Hypothalamus (tissue), 51 donors: ENCODE measurements at regions not wholly inside any gene's neighbourhood (a gene's known extent, or its start where the extent isn't known, plus 50 kb on each side); places are given as distances from the start of the nearest gene placed in this dataset.
"Not testable (repeated sequence)": the region's sequence is repeated elsewhere in the genome, so short reads cannot be mapped to it uniquely, and the experiment has no call there.

Source experiments
- DNase-seq, 51 donors: peaks; one replicate each; lab custom pipeline; 2025; lab: John Stamatoyannopoulos, UW

DNA sequence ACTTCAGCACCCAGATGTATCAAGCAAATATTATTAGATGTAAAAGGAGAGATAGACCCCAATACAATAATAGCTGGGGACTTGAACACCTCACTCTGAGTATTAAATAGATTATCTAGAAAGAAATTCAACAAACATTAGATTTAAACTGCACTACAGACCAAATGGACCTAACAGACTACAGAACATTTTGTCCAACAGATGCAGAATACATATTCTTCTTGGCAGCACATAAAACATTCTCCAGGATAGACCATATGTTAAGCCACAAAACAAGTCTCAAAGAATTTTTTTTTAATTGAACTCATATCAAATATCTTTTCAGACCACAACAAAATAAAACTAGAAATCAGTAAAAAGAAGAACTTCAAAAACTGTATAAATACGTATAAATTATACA is 130.4 kb downstream of the MTERF1 start:
- no peak for DNase-seq

DNA sequence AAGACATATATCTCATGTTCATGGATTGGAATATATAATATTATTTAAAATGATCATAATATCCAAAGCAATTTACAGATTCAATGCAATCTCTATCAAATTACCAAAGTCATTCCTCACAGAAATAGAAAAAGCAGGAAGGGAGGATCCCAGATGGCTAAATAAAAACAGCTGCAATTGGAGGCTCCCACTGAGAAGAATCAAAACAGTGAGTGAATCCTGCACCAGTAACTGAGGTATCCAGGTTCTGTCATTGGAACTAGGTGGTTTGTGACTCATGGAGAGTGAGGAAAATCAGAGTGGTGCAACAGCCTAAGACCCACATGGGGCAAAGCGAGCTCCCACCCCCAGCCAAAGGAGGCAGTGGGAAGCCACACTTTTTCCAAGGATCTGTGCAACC is 128.4 kb downstream of the MTERF1 start:
- no peak for DNase-seq

- DNase-seq, result not testable (repeated sequence)
These were observed 126.2 kb downstream of the MTERF1 start for GRCh38 chr7:91754280-91754679.

DNA sequence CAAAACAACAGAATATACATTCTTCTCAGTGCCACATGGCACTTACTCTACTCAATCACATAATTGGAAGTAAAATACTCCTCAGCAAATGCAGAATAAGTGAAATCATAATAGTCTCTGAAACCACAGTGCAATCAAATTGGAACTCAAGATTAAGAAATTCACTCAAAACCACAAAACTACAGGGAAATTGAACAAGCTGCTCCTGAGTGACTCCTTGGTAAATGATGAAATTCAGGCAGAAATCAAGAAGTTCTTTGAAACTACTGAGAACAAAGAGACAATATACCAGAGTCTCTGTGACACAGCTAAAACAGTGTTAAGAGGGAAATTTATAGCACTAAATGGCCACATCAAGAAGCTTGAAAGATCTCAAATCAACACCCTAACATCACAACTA is 125.4 kb downstream of the MTERF1 start:
- DNase-seq, result not testable (repeated sequence)

- no peak for DNase-seq
These were observed 121.2 kb downstream of the MTERF1 start for GRCh38 chr7:91759205-91759863.

GRCh38 chr7:91767820-91768219 is 112.7 kb downstream of the MTERF1 start:
- no peak for DNase-seq

- no peak for DNase-seq
These were observed 109.1 kb downstream of the MTERF1 start for GRCh38 chr7:91771394-91771793.

DNA sequence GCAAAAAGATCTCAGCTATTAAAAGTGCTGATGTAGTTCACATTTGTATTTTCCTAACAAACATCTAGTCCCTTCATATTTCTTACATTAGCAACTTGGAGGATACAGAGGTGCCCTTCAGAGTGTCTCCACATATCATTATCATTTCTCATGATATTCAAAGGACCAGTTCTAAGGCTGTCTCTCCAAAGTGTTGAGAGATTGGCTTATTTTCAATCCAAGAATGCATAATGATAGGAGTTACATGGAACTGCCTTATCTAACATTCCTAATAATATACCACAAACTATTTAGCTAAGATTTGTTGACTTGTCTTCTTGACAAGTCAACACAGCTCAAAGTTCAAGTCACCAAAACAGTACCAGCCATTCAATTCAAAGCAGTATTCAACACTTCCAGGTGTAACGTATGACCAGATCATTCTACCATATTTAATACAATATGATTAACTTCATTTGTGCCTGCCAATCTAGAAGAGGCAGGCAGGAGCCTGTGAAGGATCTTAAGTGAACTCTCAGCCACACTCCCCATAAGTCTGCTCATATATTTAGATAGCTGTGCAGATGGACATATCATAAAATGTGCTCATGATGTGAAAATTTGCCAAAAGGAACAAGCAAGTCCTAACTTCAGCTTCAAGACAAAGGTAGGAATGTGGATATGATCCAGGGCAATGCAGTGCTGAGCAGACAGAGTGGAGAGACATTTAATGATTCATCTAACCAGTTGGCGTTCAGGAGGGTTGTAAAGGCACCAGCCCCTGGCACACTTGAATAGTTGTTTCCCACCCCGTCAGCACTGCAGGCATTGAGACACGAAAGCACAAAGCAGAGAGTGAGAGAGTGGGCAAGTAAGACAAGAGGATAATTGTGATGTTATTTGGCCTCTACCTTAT is 108.3 kb downstream of the MTERF1 start:
- no peak for DNase-seq

DNA sequence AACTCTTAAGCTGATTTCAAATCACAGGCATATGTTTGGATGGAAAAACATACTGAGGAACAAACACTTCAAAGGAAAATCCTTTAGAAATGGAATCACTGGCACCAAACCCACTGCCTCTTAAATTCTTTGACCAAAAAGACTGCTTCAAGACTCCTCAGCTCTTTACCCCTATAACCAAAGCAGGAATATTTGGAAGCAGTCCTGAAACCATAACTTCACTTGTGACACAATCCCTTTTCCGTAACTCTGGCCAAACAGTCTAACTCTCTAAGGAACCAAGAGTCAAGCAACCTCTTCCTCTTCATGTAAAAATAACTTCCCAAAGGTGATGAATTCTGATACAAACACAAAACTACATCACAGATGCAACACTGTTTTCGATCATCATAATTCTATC is 104.3 kb downstream of the MTERF1 start:
- no peak for DNase-seq

DNA sequence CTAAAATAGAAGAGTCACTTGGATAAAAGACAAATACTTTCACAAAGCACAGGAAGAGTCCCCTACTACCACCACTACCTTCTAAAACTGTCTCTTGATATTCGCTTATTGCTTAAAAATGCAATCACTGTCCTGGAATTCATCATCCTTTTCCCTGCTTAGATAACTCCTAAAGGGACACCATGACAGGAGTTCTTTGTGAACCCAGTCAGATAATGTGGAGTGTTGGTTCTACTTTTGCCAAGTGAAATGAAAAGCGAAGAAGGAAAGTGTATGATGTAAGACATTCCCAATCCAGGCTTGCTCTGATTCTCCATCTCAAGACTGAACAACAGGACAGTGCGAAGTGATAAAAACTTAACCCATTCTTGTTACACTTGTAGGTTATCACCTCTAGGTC is 103.0 kb downstream of the MTERF1 start:
- no peak for DNase-seq

- no peak for DNase-seq
These were observed 102.1 kb downstream of the MTERF1 start for GRCh38 chr7:91778416-91778815.

DNA sequence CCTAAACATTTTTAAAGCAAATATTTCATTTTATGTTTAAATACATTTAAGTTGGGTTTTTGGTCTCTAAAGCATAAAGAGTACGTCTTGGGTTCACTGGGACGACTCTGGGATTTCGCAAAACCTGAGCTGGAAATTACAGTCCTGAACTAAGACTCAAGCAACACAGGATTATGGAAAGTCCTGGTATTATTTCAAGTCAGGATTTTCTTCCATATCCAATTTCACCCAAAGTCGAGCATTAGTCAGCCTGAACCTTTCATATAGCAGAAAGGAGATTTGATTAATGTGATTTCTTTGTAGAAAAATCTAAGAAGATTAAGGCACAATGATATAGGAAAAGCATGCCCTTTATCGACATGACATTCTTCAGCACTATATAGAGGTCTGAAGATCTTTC is 100.0 kb downstream of the MTERF1 start:
- DNase-seq, result no peak

DNA sequence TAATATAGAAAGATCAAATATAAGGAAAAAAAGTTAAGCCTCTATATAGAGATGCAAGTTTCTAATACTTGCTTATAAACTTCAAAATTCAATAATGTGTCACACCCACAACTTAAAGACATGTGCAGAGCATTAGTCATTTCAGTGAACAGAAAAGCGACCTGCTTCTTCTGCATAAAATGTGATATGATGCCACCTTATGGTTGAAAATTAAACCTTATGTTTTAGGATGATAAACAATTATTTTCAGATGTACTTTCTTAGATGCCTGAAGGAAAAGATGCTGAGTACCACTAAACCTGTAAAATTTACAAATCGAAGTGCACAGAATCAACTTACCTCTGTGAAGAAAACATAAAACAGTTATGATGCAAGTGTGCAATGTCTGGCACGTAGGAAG is 96.0 kb downstream of the MTERF1 start:
- no peak for DNase-seq

DNA sequence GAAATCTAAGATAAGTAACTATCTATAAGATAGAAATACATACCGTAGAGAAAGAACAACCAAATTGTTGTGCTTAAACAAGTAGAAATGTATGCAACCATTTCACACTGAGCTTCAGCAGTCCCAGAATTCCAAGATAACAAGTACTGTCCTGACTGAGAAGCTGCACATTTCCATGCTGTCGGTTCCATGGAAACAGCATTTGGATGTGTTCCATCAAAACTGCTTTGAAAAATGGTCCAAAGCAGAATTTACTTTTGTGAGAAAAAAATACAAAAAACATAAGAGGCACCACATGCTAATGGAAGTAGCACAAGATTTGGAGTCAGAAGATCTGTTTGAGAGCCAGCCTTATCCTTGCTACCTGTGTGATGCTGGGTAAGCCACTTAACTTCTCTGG is 92.6 kb downstream of the MTERF1 start:
- DNase-seq, result no peak

- no peak for DNase-seq
These were observed 91.4 kb downstream of the MTERF1 start for GRCh38 chr7:91789086-91789485.

DNA sequence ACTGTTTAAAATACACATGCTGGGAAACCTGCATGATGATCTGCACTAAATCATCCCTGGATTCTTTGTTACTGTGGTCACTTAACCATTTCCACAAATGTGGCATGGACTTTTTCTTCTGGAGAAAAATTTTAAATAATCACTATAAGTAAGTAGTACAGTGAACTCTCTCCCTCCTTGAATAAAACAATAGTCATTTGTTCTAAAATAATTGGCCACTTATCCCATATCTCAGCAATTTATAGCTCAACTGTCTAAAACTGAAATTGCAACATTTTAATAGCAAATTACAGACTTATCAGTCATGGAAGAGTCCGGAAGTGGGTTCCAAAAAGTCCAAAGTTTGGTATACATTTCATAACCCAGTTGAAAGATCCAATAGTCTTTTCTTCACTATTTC is 90.9 kb downstream of the MTERF1 start:
- no peak for DNase-seq

DNA sequence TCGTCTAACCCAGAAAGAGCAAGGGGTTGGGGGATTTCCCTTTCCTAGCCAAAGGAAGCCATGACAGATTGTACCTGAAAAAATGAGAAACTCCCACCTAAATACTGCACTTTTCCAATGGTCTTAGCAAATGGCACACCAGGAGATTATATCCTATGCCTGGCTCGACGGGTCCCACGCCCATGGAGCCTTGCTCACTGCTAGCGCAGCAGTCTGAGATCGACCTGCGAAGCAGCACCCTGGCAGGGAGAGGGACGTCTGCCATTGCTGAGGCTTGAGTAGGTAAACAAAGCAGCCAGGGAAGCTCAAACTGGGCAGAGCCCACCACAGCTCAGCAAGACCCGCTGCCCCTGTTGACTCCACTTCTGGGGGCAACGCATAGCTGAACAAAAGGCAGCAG is 89.9 kb downstream of the MTERF1 start:
- not testable (repeated sequence) for DNase-seq

DNA sequence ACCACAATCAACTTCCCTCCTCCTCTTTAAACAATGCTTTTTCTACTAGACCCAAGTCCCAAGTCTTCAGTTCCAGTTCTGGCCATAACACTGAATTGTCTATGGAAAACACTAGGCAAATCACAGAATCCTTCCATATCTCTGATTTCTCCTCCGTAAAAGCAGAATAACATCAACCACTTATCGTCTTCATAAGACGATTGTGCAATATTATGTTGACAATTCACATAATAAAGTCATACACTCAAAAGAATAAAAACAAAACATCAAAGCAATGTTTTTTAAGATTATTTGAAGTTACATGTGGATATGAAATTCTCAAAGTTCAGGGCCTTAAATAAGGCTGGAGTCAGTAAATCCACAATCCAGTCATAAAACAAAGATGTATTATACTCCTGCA is 84.4 kb downstream of the MTERF1 start:
- DNase-seq, result no peak

GRCh38 chr7:91798425-91798824 is 82.1 kb downstream of the MTERF1 start:
- DNase-seq, result no peak

DNA sequence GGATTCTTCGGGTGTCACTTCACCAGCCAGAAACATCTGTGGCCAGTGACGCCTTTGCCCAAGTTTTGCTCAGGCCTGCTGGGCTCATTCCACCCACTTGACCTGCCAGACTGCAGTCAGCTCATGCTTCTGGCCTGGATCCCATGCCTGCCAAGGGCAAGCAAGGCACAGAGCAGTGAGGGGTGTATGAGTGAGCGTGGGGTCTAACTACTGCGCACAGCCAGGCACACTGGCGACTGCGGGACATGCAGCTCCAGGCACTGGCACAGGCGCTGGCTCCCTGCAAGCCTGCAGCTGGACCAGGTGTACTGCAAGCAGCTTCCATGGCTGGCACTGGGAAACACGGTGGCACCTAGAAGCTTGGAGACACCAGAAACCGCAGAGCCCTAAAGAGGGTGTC is 80.1 kb downstream of the MTERF1 start:
- no peak for DNase-seq

GRCh38 chr7:91801331-91801983 is 79.0 kb downstream of the MTERF1 start:
- no peak for DNase-seq

GRCh38 chr7:91811236-91811635 is 69.3 kb downstream of the MTERF1 start:
- DNase-seq, result no peak
